SK-N-SH treated with all-trans-retinoic acid at 6 μM for 48 hours (cell line): ENCODE measurements at regions not wholly inside any gene's neighbourhood (a gene's known extent, or its start where the extent isn't known, plus 50 kb on each side); places are given as distances from the start of the nearest gene placed in this dataset.

Source experiments
- ATAC-seq: fragments of 200-7000 bp; cut with Tn5 transposase; 3 replicates; pipeline ENCODE4 v1.9.1; 2020; ENCODE audit warnings: mild to moderate bottlenecking, moderate library complexity
- BACH2 ChIP-seq: fragments of 250-450 bp; sonication (Bioruptor Pico); IDR thresholded peaks from 2 replicates; pipeline ENCODE4 v1.9.0; 2021; ENCODE audit warnings: mild to moderate bottlenecking, borderline replicate concordance
- CSDC2 ChIP-seq: fragments of 250-450 bp; sonication (Bioruptor Pico); IDR thresholded peaks from 2 replicates; pipeline ENCODE4 v1.5.0; 2020; ENCODE audit warnings: mild to moderate bottlenecking, moderate library complexity
- CSRNP3 ChIP-seq: fragments of 250-450 bp; sonication (Bioruptor Pico); IDR thresholded peaks from 2 replicates; pipeline ENCODE4 v1.5.1; 2021; ENCODE audit warnings: mild to moderate bottlenecking, moderate library complexity
- ESRRG ChIP-seq: fragments of 250-450 bp; sonication (Bioruptor Pico); IDR thresholded peaks from 2 replicates; pipeline ENCODE4 v1.6.1; 2021; ENCODE audit warnings: mild to moderate bottlenecking
- ISL1 ChIP-seq: fragments of 250-450 bp; sonication (Bioruptor Pico); IDR thresholded peaks from 2 replicates; pipeline ENCODE4 v2.1.2; 2022; ENCODE audit warnings: mild to moderate bottlenecking, moderate library complexity
- OSR1 ChIP-seq: fragments of 250-450 bp; sonication (Bioruptor Pico); IDR thresholded peaks from 2 replicates; pipeline ENCODE4 v1.8.0; 2022; ENCODE audit warnings: moderate library complexity, mild to moderate bottlenecking, inconsistent platforms
- PATZ1 ChIP-seq: fragments of 250-450 bp; sonication (Bioruptor Pico); IDR thresholded peaks from 2 replicates; pipeline ENCODE4 v1.8.0; 2020; ENCODE audit warnings: mild to moderate bottlenecking, moderate library complexity, borderline replicate concordance
- PPARA ChIP-seq: fragments of 250-450 bp; sonication (Bioruptor Pico); IDR thresholded peaks from 2 replicates; pipeline ENCODE4 v1.5.0; 2020; ENCODE audit warnings: mild to moderate bottlenecking, borderline replicate concordance
- RARB ChIP-seq: fragments of 250-450 bp; sonication (Bioruptor Pico); IDR thresholded peaks from 2 replicates; pipeline ENCODE4 v1.8.0; 2021; ENCODE audit warnings: mild to moderate bottlenecking, moderate library complexity
- SNAI2 ChIP-seq: fragments of 250-450 bp; sonication (Bioruptor Pico); IDR thresholded peaks from 2 replicates; pipeline ENCODE4 v1.5.0; 2020; ENCODE audit warnings: mild to moderate bottlenecking, moderate library complexity
- TCF4 ChIP-seq: fragments of 250-450 bp; sonication (Bioruptor Pico); IDR thresholded peaks from 2 replicates; pipeline ENCODE4 v1.8.0; 2021; ENCODE audit warnings: mild to moderate bottlenecking, moderate library complexity, borderline replicate concordance
- TOX ChIP-seq: fragments of 250-450 bp; sonication (Bioruptor Pico); IDR thresholded peaks from 2 replicates; pipeline ENCODE4 v1.8.0; 2021; ENCODE audit warnings: mild to moderate bottlenecking, moderate library complexity, borderline replicate concordance
- TSHZ2 ChIP-seq: fragments of 250-450 bp; sonication (Bioruptor Pico); IDR thresholded peaks from 2 replicates; pipeline ENCODE4 v1.5.0; 2020; ENCODE audit warnings: mild to moderate bottlenecking, moderate library complexity
- ZC3H10 ChIP-seq: fragments of 250-450 bp; sonication (Bioruptor Pico); IDR thresholded peaks from 2 replicates; pipeline ENCODE4 v1.5.1; 2021; ENCODE audit warnings: mild to moderate bottlenecking, moderate library complexity
- ZFP3 ChIP-seq: fragments of 250-450 bp; sonication (Bioruptor Pico); IDR thresholded peaks from 2 replicates; pipeline ENCODE4 v1.5.0; 2020; ENCODE audit warnings: mild to moderate bottlenecking, moderate library complexity
- ZFP30 ChIP-seq: fragments of 450-650 bp; formaldehyde crosslinking; IDR thresholded peaks from 2 replicates; pipeline ENCODE4 v1.5.0; 2022; ENCODE audit warnings: mild to moderate bottlenecking, moderate library complexity
- ZNF70 ChIP-seq: fragments of 450-650 bp; formaldehyde crosslinking; IDR thresholded peaks from 2 replicates; pipeline ENCODE4 v1.5.0; 2020; ENCODE audit warnings: mild to moderate bottlenecking, moderate library complexity
- ZNF8 ChIP-seq: fragments of 450-650 bp; formaldehyde crosslinking; IDR thresholded peaks from 2 replicates; pipeline ENCODE4 v1.5.0; 2020; ENCODE audit warnings: mild to moderate bottlenecking, moderate library complexity
- TF ChIP-seq, protein P1 (sequence below): fragments of 250-450 bp; sonication (Bioruptor Pico); IDR thresholded peaks from 2 replicates; pipeline ENCODE4 v1.5.1; 2020; ENCODE audit warnings: low read depth, mild to moderate bottlenecking, moderate library complexity

- TF ChIP-seq TSHZ2 (CRISPR knock-in tag), result no peak
These were observed 2173.5 kb upstream of the PIK3C3 start (continued) for GRCh38 chr18:39781565-39781964.

GRCh38 chr18:39780774-39781173 is 2174.3 kb upstream of the PIK3C3 start:
- no peak for TF ChIP-seq TOX (CRISPR knock-in tag)
- no peak for TF ChIP-seq SNAI2 (CRISPR knock-in tag)
- no peak for TF ChIP-seq ISL1 (CRISPR knock-in tag)
- no peak for TF ChIP-seq ZNF8 (CRISPR knock-in tag)
- TF ChIP-seq ZFP3, result no peak
- TF ChIP-seq RARB (CRISPR knock-in tag), result no peak
- no peak for TF ChIP-seq OSR1 (CRISPR knock-in tag)
- TF ChIP-seq, protein P1, sequence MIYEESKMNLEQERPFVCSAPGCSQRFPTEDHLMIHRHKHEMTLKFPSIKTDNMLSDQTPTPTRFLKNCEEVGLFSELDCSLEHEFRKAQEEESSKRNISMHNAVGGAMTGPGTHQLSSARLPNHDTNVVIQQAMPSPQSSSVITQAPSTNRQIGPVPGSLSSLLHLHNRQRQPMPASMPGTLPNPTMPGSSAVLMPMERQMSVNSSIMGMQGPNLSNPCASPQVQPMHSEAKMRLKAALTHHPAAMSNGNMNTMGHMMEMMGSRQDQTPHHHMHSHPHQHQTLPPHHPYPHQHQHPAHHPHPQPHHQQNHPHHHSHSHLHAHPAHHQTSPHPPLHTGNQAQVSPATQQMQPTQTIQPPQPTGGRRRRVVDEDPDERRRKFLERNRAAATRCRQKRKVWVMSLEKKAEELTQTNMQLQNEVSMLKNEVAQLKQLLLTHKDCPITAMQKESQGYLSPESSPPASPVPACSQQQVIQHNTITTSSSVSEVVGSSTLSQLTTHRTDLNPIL (CRISPR knock-in tag), result no peak
- no peak for TF ChIP-seq CSRNP3 (CRISPR knock-in tag)
- TF ChIP-seq ZFP30, result no peak
- TF ChIP-seq TCF4 (CRISPR knock-in tag), result no peak
- TF ChIP-seq ZNF70, result no peak
- no peak for TF ChIP-seq CSDC2
- ATAC-seq, result no peak

GRCh38 chr18:39779926-39780325 is 2175.1 kb upstream of the PIK3C3 start:
- TF ChIP-seq TSHZ2 (CRISPR knock-in tag), result no peak
- TF ChIP-seq CSRNP3 (CRISPR knock-in tag), result no peak
- TF ChIP-seq ESRRG (CRISPR knock-in tag), result no peak
- TF ChIP-seq RARB (CRISPR knock-in tag), result no peak
- TF ChIP-seq ZNF70, result no peak
- TF ChIP-seq BACH2, result no peak
- no peak for TF ChIP-seq OSR1 (CRISPR knock-in tag)
- no peak for TF ChIP-seq TCF4 (CRISPR knock-in tag)
- no peak for TF ChIP-seq PPARA (CRISPR knock-in tag)
- no peak for TF ChIP-seq ZC3H10 (CRISPR knock-in tag)
- TF ChIP-seq ZNF8 (CRISPR knock-in tag), result no peak
- no peak for TF ChIP-seq ISL1 (CRISPR knock-in tag)
- no peak for TF ChIP-seq PATZ1 (CRISPR knock-in tag)
- TF ChIP-seq ZFP30, result no peak
- TF ChIP-seq CSDC2, result no peak
- no peak for ATAC-seq
